GM19043 (cell line): ENCODE measurements at regions not wholly inside any gene's neighbourhood (a gene's known extent, or its start where the extent isn't known, plus 50 kb on each side); places are given as distances from the start of the nearest gene placed in this dataset.
"Not testable (repeated sequence)": the region's sequence is repeated elsewhere in the genome, so short reads cannot be mapped to it uniquely, and the experiment has no call there.

ENCODE experiments used
- ATAC-seq: cut with Tn5 transposase; IDR thresholded peaks from one replicate; pipeline ENCODE4 v1.9.1; 2021; ENCODE audit warnings: low read depth; ENCODE audit not compliant: unreplicated experiment

- ATAC-seq, result no peak
These were observed 107.5 kb downstream of the DCLK3 start for GRCh38 chr3:36656873-36657272.

GRCh38 chr3:36653095-36653494 lies 111.3 kb downstream of the DCLK3 start:
- ATAC-seq, result no peak

- ATAC-seq, result no peak
These were observed 112.2 kb downstream of the DCLK3 start for GRCh38 chr3:36652104-36652503.

- ATAC-seq, result no peak
These were observed 114.1 kb downstream of the DCLK3 start for GRCh38 chr3:36650271-36650671.

- ATAC-seq, result no peak
These were observed 115.2 kb downstream of the DCLK3 start for GRCh38 chr3:36649125-36649524.

- ATAC-seq, result peak; percentile 79
These were observed 115.9 kb downstream of the DCLK3 start for GRCh38 chr3:36648241-36649034.

- ATAC-seq, result no peak
These were observed 116.9 kb downstream of the DCLK3 start for GRCh38 chr3:36647423-36647853.

GRCh38 chr3:36643192-36643591 lies 121.2 kb downstream of the DCLK3 start:
- no peak for ATAC-seq

GRCh38 chr3:36635731-36636130 lies 128.6 kb downstream of the DCLK3 start:
- no peak for ATAC-seq

- not testable (repeated sequence) for ATAC-seq
These were observed 130.5 kb downstream of the DCLK3 start for GRCh38 chr3:36633897-36634296.

- ATAC-seq, result no peak
These were observed 131.3 kb downstream of the DCLK3 start for GRCh38 chr3:36633060-36633459.

GRCh38 chr3:36631549-36631948 lies 132.8 kb downstream of the DCLK3 start:
- ATAC-seq, result no peak

- ATAC-seq, result no peak
These were observed 148.5 kb downstream of the DCLK3 start for GRCh38 chr3:36615861-36616260.

- no peak for ATAC-seq
These were observed 157.2 kb downstream of the DCLK3 start for GRCh38 chr3:36606871-36607765.

- ATAC-seq, result no peak
These were observed 160.9 kb downstream of the DCLK3 start for GRCh38 chr3:36603423-36603822.

- no peak for ATAC-seq
These were observed 163.9 kb downstream of the DCLK3 start for GRCh38 chr3:36600404-36600803.
